ENCODE measurements at regions not wholly inside any gene's neighbourhood (a gene's known extent, or its start where the extent isn't known, plus 50 kb on each side); places are given as distances from the start of the nearest gene placed in this dataset.

- H2AK5ac ChIP-seq (ENCODE audit: low read depth, low read length) = peak overlapping the region; percentile 40
- no peak overlapping the region for H4K8ac ChIP-seq (ENCODE audit: low read depth, low read length)
- no peak overlapping the region for H3K4me2 ChIP-seq (ENCODE audit: insufficient read depth, low read length, poor library complexity, severe bottlenecking)
- H3K9me3 ChIP-seq (replicated peaks in 1 of 2; ENCODE audit: control insufficient read depth in 2 of 2, insufficient read depth in 1 of 2, low read depth in 1 of 2, low read length in 2 of 2) = no peaks in the 10 kb centered on the region
- peak overlapping the region; percentile 60 for H3K18ac ChIP-seq (ENCODE audit: low read length)
- H2BK120ac ChIP-seq (ENCODE audit: low read depth, low read length) = peak overlapping the region; percentile 62
- no peak overlapping the region for H3K4ac ChIP-seq (ENCODE audit: low read length)
- H2BK12ac ChIP-seq (ENCODE audit: low read length) = no peak overlapping the region
- no peaks in the 10 kb centered on the region for H3K79me1 ChIP-seq (ENCODE audit: low read depth, low read length)
- H2BK5ac ChIP-seq (ENCODE audit: low read length) = no peak overlapping the region
- no peak for DNase-seq (ENCODE audit: low spot score)
- no peak overlapping the region for H3K23ac ChIP-seq (ENCODE audit: low read depth, low read length, poor library complexity)
- no peaks in the 10 kb centered on the region for H3K36me3 ChIP-seq (replicated peaks in 1 of 2; ENCODE audit: control insufficient read depth in 2 of 2, insufficient read depth in 2 of 2, low read length in 2 of 2)
- no CpG with 5 or more reads among the region's 15 CpGs for WGBS, 2 donors (ENCODE audit: extremely low coverage in 2 of 2, insufficient read length in 2 of 2, insufficient replicate concordance in 1 of 2)
- H3K4me3 ChIP-seq (ENCODE audit: low read length in 2 of 2) = no peak overlapping the region
- H3K9ac ChIP-seq (ENCODE audit: low read depth, low read length, poor library complexity) = no peak overlapping the region
- H3K14ac ChIP-seq (ENCODE audit: low read length) = no peak overlapping the region
- H3K27ac ChIP-seq (replicated peaks; ENCODE audit: low read length) = no peak overlapping the region
- H4K91ac ChIP-seq (ENCODE audit: low read depth, low read length, poor library complexity) = no peak overlapping the region
- no peak overlapping the region for H2AFZ ChIP-seq (ENCODE audit: low read length)
- H3K27me3 ChIP-seq (ENCODE audit: control insufficient read depth in 3 of 3, insufficient read depth in 3 of 3, low read depth in 1 of 3, low read length in 3 of 3) = peaks cover 0 to 11% (median 0%) of the 10 kb centered on the region in 3 experiments
- H3K4me1 ChIP-seq (ENCODE audit: control insufficient read depth in 2 of 2, insufficient read depth in 1 of 2, low read depth in 1 of 2, low read length in 2 of 2) = peaks cover 0 to 4% of the 10 kb centered on the region in 2 donors
- H2BK15ac ChIP-seq (ENCODE audit: low read length) = no peak overlapping the region
Observed at GRCh38 chr22:49541693-49542230, 285.9 kb downstream of the BRD1 start.

DNA sequence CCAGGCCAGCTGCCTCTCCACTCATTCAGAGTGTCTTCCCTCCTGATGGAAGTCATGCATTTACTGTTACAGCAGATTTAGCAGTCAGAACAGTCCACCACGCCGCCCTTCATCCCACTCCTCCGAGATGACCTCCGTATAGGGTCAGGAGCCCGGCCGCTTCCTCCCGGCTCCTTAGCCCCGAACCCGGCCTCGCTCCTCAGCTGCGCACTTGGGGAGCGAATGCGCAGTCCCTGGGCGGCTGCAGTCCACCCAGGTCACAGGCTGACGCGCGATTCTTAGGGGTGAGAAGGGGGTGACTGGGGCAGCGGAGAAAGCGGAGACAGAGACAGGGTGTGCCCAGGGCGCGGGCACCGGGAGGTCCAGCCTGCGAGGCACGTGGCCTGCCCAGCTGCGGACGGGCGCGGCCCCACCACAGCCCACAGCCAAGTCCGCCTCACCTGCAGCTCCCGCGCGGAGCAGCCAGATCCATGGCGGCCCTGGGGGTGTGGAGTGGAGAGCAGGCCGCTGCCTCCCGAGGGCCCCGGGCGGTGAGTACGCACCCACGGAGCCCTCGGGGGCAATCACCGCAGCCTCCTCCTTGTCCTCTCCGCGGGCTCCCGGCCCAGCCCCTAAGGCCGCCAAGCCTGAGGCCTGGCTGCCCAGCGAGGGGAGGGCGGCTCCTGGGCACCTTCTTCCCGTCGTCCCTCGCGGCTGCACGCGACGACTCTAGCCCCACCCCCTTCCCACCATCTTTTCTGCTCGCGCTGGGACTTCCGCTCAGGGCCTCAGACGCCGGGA is 286.6 kb downstream of the BRD1 start:
- Histone ChIP-seq H3K4ac (ENCODE audit: low read length) (no peak overlapping the region), H4K91ac (ENCODE audit: low read depth, low read length, poor library complexity) (no peak overlapping the region), H2AK5ac (ENCODE audit: low read depth, low read length) (peak overlapping the region; percentile 78), H3K79me1 (ENCODE audit: low read depth, low read length) (no peaks in the 10 kb centered on the region), H3K4me1 (ENCODE audit: control insufficient read depth in 2 of 2, insufficient read depth in 1 of 2, low read depth in 1 of 2, low read length in 2 of 2) (peaks cover 5 to 9% of the 10 kb centered on the region in 2 donors), H3K14ac (ENCODE audit: low read length) (peak overlapping the region; percentile 94), H2BK12ac (ENCODE audit: low read length) (no peak overlapping the region), H3K18ac (ENCODE audit: low read length) (peak overlapping the region; percentile 65), H2BK15ac (ENCODE audit: low read length) (no peak overlapping the region), H3K4me3 (ENCODE audit: low read length in 2 of 2) (no peak overlapping the region), H3K36me3 (replicated peaks in 1 of 2; ENCODE audit: control insufficient read depth in 2 of 2, insufficient read depth in 2 of 2, low read length in 2 of 2) (no peaks in the 10 kb centered on the region), H2BK5ac (ENCODE audit: low read length) (no peak overlapping the region), H3K9me3 (replicated peaks in 1 of 2; ENCODE audit: control insufficient read depth in 2 of 2, insufficient read depth in 1 of 2, low read depth in 1 of 2, low read length in 2 of 2) (no peaks in the 10 kb centered on the region), H2BK120ac (ENCODE audit: low read depth, low read length) (no peak overlapping the region), H2AFZ (ENCODE audit: low read length) (no peak overlapping the region), H4K8ac (ENCODE audit: low read depth, low read length) (no peak overlapping the region), H3K23ac (ENCODE audit: low read depth, low read length, poor library complexity) (peak overlapping the region; percentile 17), H3K4me2 (ENCODE audit: insufficient read depth, low read length, poor library complexity, severe bottlenecking) (no peak overlapping the region), H3K9ac (ENCODE audit: low read depth, low read length, poor library complexity) (no peak overlapping the region), H3K27me3 (ENCODE audit: control insufficient read depth in 3 of 3, insufficient read depth in 3 of 3, low read depth in 1 of 3, low read length in 3 of 3) (peaks cover 0 to 11% (median 0%) of the 10 kb centered on the region in 3 experiments), H3K27ac (replicated peaks; ENCODE audit: low read length) (no peak overlapping the region)
- no CpG with 5 or more reads among the region's 59 CpGs for WGBS, 2 donors (ENCODE audit: extremely low coverage in 2 of 2, insufficient read length in 2 of 2, insufficient replicate concordance in 1 of 2)
- no peak for DNase-seq (ENCODE audit: low spot score)

GRCh38 chr22:49540084-49540912 is 287.4 kb downstream of the BRD1 start:
- Histone ChIP-seq H2AFZ (ENCODE audit: low read length) (no peak overlapping the region), H3K4ac (ENCODE audit: low read length) (no peak overlapping the region), H3K4me1 (ENCODE audit: control insufficient read depth in 2 of 2, insufficient read depth in 1 of 2, low read depth in 1 of 2, low read length in 2 of 2) (peaks cover 5 to 9% of the 10 kb centered on the region in 2 donors), H3K23ac (ENCODE audit: low read depth, low read length, poor library complexity) (no peak overlapping the region), H4K8ac (ENCODE audit: low read depth, low read length) (no peak overlapping the region), H2BK120ac (ENCODE audit: low read depth, low read length) (no peak overlapping the region), H3K27me3 (ENCODE audit: control insufficient read depth in 3 of 3, insufficient read depth in 3 of 3, low read depth in 1 of 3, low read length in 3 of 3) (peaks cover 0 to 11% (median 0%) of the 10 kb centered on the region in 3 experiments), H3K79me1 (ENCODE audit: low read depth, low read length) (no peaks in the 10 kb centered on the region), H4K91ac (ENCODE audit: low read depth, low read length, poor library complexity) (no peak overlapping the region), H2BK15ac (ENCODE audit: low read length) (no peak overlapping the region), H3K9me3 (replicated peaks in 1 of 2; ENCODE audit: control insufficient read depth in 2 of 2, insufficient read depth in 1 of 2, low read depth in 1 of 2, low read length in 2 of 2) (no peaks in the 10 kb centered on the region), H3K9ac (ENCODE audit: low read depth, low read length, poor library complexity) (no peak overlapping the region), H3K27ac (replicated peaks; ENCODE audit: low read length) (no peak overlapping the region), H3K4me3 (ENCODE audit: low read length in 2 of 2) (no peak overlapping the region), H2AK5ac (ENCODE audit: low read depth, low read length) (peak overlapping the region; percentile 78), H2BK12ac (ENCODE audit: low read length) (no peak overlapping the region), H2BK5ac (ENCODE audit: low read length) (no peak overlapping the region), H3K36me3 (replicated peaks in 1 of 2; ENCODE audit: control insufficient read depth in 2 of 2, insufficient read depth in 2 of 2, low read length in 2 of 2) (no peaks in the 10 kb centered on the region), H3K18ac (ENCODE audit: low read length) (no peak overlapping the region), H3K4me2 (ENCODE audit: insufficient read depth, low read length, poor library complexity, severe bottlenecking) (no peak overlapping the region), H3K14ac (ENCODE audit: low read length) (no peak overlapping the region)
- no CpG with 5 or more reads among the region's 23 CpGs for WGBS, 2 donors (ENCODE audit: extremely low coverage in 2 of 2, insufficient read length in 2 of 2, insufficient replicate concordance in 1 of 2)
- no peak for DNase-seq (ENCODE audit: low spot score)

DNA sequence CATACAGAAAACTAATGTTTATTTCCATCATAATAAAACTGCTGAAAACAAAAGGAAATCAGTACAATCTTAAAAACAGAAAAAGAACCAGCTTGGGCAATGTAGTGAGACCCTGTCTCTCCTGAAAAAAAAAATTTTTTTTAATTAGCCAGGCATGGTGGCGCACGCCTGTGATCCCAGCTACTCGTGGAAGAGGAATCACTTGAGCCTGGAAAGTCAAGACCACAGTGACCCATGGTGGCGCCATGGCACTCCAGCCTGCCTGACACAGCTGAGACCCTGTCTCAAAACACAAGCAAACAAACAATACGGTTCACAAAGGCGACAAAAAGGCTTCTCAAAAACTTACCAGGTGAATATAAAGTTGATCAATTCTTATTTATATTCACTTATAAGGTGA is 289.7 kb downstream of the BRD1 start:
- Histone ChIP-seq H2AK5ac (ENCODE audit: low read depth, low read length) (no peak overlapping the region), H3K4me1 (ENCODE audit: control insufficient read depth in 2 of 2, insufficient read depth in 1 of 2, low read depth in 1 of 2, low read length in 2 of 2) (peaks cover 5 to 14% of the 10 kb centered on the region in 2 donors), H3K9ac (ENCODE audit: low read depth, low read length, poor library complexity) (no peak overlapping the region), H3K79me1 (ENCODE audit: low read depth, low read length) (no peaks in the 10 kb centered on the region), H3K14ac (ENCODE audit: low read length) (no peak overlapping the region), H2BK120ac (ENCODE audit: low read depth, low read length) (no peak overlapping the region), H4K91ac (ENCODE audit: low read depth, low read length, poor library complexity) (no peak overlapping the region), H3K23ac (ENCODE audit: low read depth, low read length, poor library complexity) (no peak overlapping the region), H3K18ac (ENCODE audit: low read length) (no peak overlapping the region), H3K4me3 (ENCODE audit: low read length in 2 of 2) (no peak overlapping the region), H3K9me3 (replicated peaks in 1 of 2; ENCODE audit: control insufficient read depth in 2 of 2, insufficient read depth in 1 of 2, low read depth in 1 of 2, low read length in 2 of 2) (no peaks in the 10 kb centered on the region), H2BK15ac (ENCODE audit: low read length) (no peak overlapping the region), H3K27ac (replicated peaks; ENCODE audit: low read length) (no peak overlapping the region), H3K4ac (ENCODE audit: low read length) (no peak overlapping the region), H2BK5ac (ENCODE audit: low read length) (no peak overlapping the region), H4K8ac (ENCODE audit: low read depth, low read length) (no peak overlapping the region), H3K36me3 (replicated peaks in 1 of 2; ENCODE audit: control insufficient read depth in 2 of 2, insufficient read depth in 2 of 2, low read length in 2 of 2) (no peaks in the 10 kb centered on the region), H2BK12ac (ENCODE audit: low read length) (no peak overlapping the region), H2AFZ (ENCODE audit: low read length) (no peak overlapping the region), H3K4me2 (ENCODE audit: insufficient read depth, low read length, poor library complexity, severe bottlenecking) (no peak overlapping the region), H3K27me3 (ENCODE audit: control insufficient read depth in 3 of 3, insufficient read depth in 3 of 3, low read depth in 1 of 3, low read length in 3 of 3) (peaks cover 0 to 6% (median 0%) of the 10 kb centered on the region in 3 experiments)
- no peak for DNase-seq (ENCODE audit: low spot score)
- no CpG with 5 or more reads among the region's 6 CpGs for WGBS, 2 donors (ENCODE audit: extremely low coverage in 2 of 2, insufficient read length in 2 of 2, insufficient replicate concordance in 1 of 2)
